DND-41 (cell line): ENCODE measurements at regions not wholly inside any gene's neighbourhood (a gene's known extent, or its start where the extent isn't known, plus 50 kb on each side); places are given as distances from the start of the nearest gene placed in this dataset.

Source experiments
- EZH2 ChIP-seq: IDR thresholded peaks from 3 replicates; pipeline ENCODE4 v1.6.1; 2012; ENCODE audit warnings: borderline replicate concordance, low read depth, mild to moderate bottlenecking, moderate library complexity, low read length, inconsistent platforms; ENCODE audit not compliant: severe bottlenecking
- TF ChIP-seq, protein P1 (sequence below): IDR thresholded peaks from 2 replicates; pipeline ENCODE4 v1.5.1; 2012; ENCODE audit warnings: borderline replicate concordance, low read length, moderate library complexity, mild to moderate bottlenecking; ENCODE audit not compliant: poor library complexity, severe bottlenecking; ENCODE audit errors: extremely low read depth

GRCh38 chr4:150002561-150002960, 75.7 kb upstream of the DCLK2 start:
- no peak for TF ChIP-seq EZH2
- TF ChIP-seq, protein P1, sequence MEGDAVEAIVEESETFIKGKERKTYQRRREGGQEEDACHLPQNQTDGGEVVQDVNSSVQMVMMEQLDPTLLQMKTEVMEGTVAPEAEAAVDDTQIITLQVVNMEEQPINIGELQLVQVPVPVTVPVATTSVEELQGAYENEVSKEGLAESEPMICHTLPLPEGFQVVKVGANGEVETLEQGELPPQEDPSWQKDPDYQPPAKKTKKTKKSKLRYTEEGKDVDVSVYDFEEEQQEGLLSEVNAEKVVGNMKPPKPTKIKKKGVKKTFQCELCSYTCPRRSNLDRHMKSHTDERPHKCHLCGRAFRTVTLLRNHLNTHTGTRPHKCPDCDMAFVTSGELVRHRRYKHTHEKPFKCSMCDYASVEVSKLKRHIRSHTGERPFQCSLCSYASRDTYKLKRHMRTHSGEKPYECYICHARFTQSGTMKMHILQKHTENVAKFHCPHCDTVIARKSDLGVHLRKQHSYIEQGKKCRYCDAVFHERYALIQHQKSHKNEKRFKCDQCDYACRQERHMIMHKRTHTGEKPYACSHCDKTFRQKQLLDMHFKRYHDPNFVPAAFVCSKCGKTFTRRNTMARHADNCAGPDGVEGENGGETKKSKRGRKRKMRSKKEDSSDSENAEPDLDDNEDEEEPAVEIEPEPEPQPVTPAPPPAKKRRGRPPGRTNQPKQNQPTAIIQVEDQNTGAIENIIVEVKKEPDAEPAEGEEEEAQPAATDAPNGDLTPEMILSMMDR: no peak
